Umbilical cord (tissue), 1 donor: ENCODE measurements at regions not wholly inside any gene's neighbourhood (a gene's known extent, or its start where the extent isn't known, plus 50 kb on each side); places are given as distances from the start of the nearest gene placed in this dataset.

ENCODE experiments used
- DNase-seq: peaks from one replicate; pipeline ENCODE4 v3.0.0-alpha.2; 2015; ENCODE audit warnings: low spot score

GRCh38 chr1:199272628-199273086 lies 633.8 kb downstream of the PTPRC start:
- peak; percentile 11 for DNase-seq

DNA sequence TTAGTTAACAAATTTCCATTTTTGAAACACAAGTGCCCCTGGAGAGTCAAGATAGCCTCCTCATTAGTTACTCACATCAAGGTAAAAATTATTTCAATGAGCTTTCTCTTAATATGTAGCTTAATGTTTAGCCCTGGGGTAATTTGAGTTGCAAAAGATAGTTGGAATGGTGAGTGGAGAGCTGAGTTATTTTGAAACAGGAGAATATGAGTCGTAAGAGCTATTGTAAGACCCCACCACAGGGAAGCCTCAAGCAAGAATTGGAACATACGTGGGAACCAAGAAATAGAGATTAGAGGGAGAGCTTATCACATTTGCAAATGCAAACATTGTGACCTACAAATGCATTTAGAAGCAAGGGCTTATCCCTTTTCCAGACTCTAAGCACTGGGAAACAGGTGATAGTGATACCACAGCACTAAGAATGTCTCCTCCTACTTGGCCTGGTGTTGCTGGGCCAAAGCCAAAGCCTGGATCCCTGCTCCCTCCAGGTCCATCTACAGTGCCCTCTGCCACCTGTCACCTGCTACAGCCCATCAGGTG lies 635.1 kb downstream of the PTPRC start:
- no peak for DNase-seq

DNA sequence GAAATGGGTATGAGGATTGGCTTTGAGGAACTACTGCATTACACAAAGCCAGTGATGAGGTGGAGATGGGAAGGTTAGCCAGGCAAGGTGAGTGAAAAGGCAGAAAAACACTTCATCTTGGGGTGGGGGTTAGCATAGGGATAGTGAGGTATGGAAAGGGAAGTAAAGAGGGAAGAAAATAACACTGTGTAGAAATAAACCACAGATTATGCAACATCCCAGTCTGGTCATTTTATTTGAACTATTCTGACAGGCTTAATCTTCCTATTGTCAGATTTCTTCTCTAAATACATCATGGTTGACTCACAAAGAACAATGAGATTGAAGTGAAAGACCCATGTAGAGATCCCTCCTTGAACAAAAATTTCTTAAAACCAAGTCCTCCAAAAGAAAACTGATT lies 640.2 kb downstream of the PTPRC start:
- DNase-seq = no peak

DNA sequence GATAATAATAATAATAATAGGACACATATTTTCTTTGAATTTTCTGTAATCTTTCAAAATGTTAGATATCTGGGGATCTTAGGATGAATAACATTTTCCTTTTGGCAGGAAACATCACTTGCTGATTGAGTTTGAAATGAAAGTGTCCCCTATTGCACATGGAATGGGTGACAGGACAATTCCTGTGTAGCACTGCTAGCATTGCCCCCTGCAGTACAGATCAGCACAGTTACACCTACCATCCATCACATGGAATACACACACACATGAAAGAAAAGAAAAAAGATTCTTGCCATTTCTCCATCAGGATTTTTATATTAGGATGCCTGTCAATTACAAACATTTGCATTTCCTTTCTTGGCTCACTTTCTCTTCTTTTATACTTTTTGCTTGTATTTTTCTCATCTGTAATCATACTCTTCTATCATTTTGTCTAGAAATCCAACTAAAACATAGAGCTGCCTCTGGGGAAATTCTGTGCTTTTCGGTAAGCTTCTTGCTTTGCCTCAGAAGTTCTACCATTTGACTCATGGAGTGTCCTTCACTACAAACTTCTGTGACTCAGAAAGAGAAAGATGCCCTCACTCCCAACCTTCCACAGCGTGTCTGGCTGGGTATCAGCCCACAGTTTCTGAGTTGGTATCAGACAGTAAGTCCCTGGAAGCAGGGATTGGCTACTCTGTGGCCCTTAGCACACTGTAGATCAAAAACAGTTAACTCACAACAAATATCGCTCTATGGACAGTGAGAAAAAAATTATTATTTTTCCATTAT lies 641.2 kb downstream of the PTPRC start:
- DNase-seq = no peak

- DNase-seq = no peak
Observed at GRCh38 chr1:199282751-199283305, 644.0 kb downstream of the PTPRC start.

- DNase-seq = no peak
Observed at GRCh38 chr1:199283794-199284193, 645.0 kb downstream of the PTPRC start.

DNA sequence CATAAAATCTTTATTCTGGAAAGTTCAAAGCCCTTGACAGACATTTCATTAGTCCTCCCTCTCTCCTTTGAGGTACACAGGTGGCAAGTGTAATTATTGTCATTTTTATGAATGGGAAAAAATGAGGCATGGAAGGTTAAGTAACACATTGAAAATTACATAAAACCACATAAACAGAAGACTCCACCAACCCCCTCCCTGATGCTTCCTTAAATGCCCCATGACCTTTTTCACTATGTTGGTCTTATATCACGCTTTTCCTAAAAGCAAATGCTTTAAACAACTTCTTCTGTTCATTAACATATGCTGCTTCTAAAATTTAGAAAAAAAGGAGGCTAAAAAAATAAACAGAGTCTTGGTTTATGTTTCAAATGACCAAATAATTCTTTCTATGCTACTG lies 648.4 kb downstream of the PTPRC start:
- DNase-seq = no peak

- DNase-seq = no peak
Observed at GRCh38 chr1:199287647-199288046, 648.8 kb downstream of the PTPRC start.

- no peak for DNase-seq
Observed at GRCh38 chr1:199290186-199290585, 651.3 kb downstream of the PTPRC start.

DNA sequence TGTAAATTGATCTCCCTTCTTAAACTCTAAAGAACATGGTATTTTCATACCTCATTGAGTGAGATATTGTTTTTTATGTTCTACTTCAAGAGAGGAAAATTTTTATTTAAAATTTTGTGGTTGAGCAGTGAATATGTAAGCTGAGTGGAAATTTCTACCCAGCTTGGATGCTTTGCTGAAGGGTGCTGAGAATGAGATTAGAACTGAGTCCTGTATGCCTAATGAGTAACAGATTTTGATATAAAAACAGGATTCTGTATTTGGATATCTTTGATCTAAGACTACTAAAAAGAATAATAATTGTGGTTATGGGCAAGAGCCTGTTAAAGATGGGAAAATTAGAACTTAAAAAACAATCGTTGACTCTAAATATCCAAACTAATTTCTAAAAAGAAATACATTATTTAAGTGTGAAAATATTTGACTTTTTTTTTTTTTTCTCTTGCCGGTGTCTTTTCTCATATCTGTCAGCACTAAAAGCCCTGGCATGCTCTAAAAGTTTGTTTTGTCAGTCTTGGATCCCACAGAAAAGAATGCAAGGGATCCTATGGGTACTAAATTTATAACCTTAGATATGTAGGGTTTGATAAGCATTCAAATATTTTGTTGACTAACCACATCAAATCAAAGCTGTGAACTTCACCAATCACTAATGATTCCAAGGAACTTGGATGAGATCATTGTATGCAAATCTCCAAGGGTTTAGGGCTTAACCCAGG lies 652.3 kb downstream of the PTPRC start:
- no peak for DNase-seq

- DNase-seq = no peak
Observed at GRCh38 chr1:199292896-199293295, 654.1 kb downstream of the PTPRC start.

- no peak for DNase-seq
Observed at GRCh38 chr1:199295107-199295506, 656.3 kb downstream of the PTPRC start.

GRCh38 chr1:199297174-199297573 lies 658.3 kb downstream of the PTPRC start:
- no peak for DNase-seq

DNA sequence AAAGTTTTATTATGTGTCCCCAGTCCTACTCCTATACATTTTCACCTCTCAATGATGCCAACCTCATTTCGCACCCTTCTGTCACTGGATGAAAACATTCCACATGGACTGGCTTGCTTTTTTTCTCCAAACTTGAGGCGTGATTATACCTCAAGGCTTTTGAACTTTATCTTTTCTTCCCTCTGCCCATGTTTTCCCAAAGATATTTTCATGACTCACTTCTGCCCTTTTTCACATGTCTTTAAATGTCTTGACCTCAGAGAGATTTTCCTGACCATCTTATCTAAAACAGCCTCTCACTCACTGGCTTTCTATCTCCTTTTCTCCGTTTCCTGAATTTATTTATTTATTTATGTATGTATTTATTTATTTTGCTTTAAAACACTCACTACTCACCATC lies 659.0 kb downstream of the PTPRC start:
- peak; percentile 35 for DNase-seq

DNA sequence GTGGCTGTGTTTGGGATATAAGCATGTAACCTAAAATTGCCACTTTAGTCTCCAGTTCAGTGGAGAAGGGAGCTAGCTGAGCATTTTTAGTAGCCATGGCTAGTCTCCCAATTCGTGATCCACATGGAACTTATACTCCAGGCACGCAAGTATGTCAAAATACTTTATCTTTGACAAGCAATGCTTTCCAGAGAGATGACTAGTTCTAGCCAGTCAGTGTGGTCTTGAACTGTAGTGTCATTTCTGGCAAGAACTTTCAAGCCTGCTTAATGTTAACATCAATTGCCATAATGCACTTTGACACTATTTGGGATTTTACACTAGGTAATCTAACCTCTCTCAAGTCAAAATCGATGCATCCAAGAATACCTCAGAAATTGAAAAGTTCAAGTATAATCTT lies 660.0 kb downstream of the PTPRC start:
- DNase-seq = peak; percentile 6

GRCh38 chr1:199301472-199302217 lies 662.8 kb downstream of the PTPRC start:
- no peak for DNase-seq

DNA sequence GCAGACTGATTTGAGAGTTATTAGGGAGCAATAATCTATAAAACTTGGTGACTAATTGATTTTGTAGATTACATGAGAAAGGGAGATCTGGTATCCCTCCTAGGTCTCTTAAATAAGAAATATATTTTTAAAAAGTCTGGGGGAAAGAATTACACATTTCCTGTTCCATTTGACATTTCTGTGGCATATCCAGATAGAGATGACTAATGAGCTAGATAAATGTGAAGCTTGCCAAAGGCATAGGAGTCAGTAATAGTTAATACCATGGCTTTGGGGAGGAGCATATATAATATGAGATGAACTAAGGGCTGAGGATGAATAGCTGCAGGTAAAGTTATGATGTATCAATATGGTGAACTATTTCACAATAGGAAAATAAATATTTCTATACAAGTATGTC lies 663.7 kb downstream of the PTPRC start:
- no peak for DNase-seq

DNA sequence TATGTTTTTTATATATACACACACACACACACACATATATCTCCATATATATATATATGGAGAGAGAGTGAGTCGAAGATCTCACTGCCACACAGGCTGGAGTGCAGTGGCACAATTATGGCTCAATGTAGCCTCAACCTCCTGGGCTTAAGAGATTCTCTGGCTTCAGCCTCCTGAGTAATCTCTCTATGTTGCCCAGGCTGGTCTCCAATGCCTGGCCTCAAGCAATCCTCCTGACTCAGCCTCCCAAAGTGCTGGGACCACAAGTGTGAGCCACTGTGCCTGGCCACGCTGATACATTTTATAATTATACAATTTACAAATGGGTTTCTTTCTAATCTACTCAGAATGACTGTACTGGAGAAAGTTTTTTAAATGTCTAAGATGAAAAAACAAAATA lies 664.2 kb downstream of the PTPRC start:
- no peak for DNase-seq

- DNase-seq = no peak
Observed at GRCh38 chr1:199305053-199305452, 666.2 kb downstream of the PTPRC start.

DNA sequence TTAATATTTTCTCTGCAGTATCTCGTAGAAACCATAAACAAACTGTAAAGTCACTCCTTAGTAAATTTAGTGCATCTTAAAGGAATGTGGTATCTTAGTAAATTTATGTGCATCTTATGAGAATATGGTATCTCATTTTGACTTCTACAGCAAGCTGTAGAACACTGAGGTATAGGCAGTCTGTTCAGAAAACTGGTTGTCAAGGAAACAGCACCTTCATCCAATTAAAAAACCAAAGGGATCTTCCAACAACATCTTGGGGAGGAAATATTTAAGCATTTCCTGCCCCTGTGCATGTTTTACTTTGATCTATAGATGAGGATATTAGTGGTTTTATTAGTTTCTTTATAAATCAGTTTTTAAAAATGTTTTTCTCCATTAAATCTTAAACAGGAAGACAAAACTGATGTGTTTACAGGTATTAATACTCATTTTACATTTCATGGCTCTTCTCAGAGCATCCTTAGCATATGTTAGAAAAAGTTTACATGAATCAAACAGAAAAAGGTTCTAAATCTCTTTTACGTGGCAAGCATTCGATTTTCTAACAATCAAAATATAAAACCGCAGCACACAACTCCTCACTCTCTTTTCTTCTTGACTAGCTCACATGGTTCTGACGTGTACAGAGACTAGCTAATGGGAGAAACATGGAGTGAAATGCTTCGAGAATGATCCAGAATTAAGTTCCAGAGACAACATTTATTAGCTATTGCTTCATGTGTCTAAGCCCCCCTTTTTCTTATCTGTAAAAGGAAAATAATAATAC lies 668.8 kb downstream of the PTPRC start:
- no peak for DNase-seq

- no peak for DNase-seq
Observed at GRCh38 chr1:199308349-199308846, 669.6 kb downstream of the PTPRC start.
